Amygdala (tissue), 56 donors: ENCODE measurements at regions not wholly inside any gene's neighbourhood (a gene's known extent, or its start where the extent isn't known, plus 50 kb on each side); places are given as distances from the start of the nearest gene placed in this dataset.
A peak's percentile ranks its signal among the peaks of the same experiment; 100 is the strongest.

ENCODE experiments used
- DNase-seq, 56 donors: peaks; one replicate each; lab custom pipeline; 2025; lab: John Stamatoyannopoulos, UW

GRCh38 chr2:60652832-60653340 is 99.4 kb upstream of the BCL11A start:
- no peak for DNase-seq

DNA sequence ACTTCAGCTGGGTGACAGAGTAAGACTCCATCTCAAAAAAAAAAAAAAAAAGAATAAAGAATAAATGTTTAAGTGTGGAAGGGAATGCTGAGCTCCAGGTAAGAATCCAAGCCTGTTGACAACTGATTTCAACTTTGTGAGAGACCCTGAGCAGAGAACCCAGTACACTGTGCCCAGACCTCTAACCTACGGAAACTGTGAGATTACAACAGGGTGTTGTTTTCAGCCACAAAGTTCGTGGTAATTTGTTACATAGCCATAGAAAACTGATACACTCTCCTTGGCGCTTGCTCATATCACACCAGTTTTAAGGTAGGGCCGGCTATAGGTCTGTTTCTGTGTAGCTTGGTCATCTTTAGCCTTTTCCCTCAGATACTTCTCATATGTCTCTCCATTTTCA is 98.4 kb upstream of the PAPOLG start:
- DNase-seq: no peak

DNA sequence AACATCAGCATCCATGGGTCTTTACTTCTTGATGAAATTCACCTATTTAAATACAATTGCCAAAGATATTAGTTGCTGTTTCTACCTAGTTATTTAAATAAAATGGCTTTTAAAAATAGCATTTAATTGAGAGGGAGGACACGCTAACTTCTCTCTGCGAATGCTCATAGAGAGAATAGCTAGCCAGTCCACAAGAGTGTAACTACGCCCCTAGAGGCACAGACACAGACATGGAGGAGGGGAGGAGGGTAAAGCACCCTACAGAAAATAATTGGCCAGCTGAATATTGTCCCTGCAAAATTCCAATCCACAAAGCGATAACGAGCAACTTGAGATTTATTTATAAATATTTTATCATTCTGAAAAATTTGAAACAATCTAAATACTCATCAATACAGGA is 97.0 kb upstream of the PAPOLG start:
- no peak for DNase-seq

- no peak for DNase-seq
Measured at GRCh38 chr2:60661073-60661738, 94.9 kb upstream of the PAPOLG start.

- no peak for DNase-seq
Measured at GRCh38 chr2:60662781-60663180, 93.3 kb upstream of the PAPOLG start.

DNA sequence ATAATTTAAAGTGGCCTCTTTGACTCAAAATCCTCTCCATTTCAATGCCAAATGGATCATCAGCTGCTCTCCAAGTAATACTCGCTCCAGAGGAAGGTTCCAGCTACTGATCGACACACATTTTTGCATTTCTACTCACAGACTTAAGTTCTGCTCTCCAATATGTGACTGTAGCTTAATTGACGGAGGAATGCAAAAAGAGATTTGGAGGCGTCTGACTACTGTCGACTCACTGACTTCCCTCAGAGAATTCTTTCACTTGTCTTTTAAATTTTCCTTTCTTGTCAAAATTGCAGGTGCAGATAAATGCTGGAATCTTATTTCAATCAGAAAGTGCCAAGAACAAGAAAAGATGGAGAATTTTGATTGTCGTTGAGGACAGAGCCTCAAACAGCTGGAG is 84.1 kb upstream of the PAPOLG start:
- DNase-seq: no peak

GRCh38 chr2:60674524-60675165 is 81.4 kb upstream of the PAPOLG start:
- peak in 53 of 56 donors; percentile 4 to 83 (median 47) for DNase-seq

- no peak for DNase-seq
Measured at GRCh38 chr2:60675301-60675700, 80.8 kb upstream of the PAPOLG start.

DNA sequence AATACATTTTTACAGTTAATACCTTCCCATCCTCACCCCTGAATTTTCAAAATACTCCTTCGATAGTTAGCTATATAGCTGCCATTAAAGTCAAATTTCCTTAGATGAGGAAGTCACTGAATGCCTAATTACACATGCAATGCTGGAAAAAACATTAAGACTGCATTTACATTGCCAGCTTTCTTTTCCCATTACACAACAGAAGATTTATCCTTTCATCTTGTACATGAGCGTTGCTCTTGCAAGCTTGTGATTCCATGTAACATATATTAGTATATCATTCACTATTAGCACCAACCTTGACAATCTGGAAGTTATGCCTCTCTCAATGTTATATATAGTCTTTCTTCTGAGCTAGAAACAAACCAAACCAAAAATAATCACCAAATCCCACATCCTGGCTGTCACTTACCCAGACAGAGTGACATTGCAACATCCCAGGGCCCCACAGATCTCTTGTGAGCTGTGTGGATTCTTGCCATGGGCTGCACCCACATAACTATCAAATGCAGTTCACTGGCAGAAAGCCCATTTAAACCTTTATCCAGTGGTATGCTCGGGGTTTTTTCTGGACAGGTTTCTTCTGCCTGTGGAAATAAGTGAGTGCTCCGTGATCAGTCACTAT is 79.2 kb upstream of the PAPOLG start:
- peak in 8 of 56 donors; percentile 1 to 19 (median 6) for DNase-seq

DNA sequence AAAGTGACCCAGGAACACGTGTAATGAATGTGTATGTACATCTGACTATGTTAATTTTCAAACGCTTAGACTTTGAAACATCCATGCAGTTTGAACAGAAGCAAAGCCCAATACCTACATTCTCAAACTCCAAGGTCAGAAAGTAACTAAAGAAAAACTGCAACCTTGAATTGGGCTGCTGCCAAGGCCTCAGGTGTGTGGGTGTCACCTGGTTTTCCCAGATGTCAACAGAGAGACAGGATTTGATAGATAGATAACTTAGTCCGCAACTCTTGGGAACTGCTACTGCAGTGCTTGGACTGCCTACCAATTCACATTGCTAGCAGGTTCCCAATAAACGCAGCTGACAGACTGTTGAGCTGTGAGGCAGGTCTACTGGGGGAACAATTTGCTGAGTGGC is 78.7 kb upstream of the PAPOLG start:
- no peak for DNase-seq

DNA sequence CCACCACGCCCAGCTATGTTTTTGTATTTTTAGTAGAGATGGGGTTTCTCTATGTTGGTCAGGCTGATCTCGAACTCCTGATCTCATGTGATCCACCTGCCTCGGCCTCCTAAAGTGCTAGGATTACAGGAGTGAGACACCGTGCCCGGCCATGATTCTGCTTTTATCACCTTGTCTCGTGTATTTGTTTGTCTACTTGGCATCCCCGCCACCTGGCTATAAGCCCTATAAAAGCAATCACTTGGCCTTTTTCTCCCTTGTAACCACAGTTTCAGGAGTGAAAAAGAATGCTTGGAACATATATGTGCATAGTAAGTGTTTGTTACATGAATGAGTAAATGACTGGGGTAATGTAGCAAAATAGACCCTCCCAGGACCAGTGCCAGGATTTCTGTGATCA is 77.5 kb upstream of the PAPOLG start:
- no peak for DNase-seq

GRCh38 chr2:60679036-60679780 is 76.9 kb upstream of the PAPOLG start:
- DNase-seq: no peak

DNA sequence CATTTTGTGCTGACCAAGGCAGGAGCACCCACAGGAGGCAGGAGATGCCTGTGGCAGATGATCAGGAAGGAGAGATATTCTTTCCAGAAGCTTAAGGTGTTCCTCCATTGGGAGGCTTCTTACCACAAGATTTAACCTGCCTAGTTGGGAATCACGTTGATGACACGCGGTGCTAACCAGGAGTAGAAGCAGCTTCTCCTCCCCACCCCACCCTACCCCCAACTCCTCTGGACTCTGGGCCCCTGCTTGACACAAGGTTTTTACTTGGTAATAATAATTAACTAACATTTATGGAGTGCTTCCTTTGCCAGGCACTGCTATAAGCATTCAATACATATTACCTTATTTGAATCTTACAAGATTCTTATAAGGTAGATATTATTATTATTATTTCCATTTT is 62.5 kb upstream of the PAPOLG start:
- DNase-seq: no peak

DNA sequence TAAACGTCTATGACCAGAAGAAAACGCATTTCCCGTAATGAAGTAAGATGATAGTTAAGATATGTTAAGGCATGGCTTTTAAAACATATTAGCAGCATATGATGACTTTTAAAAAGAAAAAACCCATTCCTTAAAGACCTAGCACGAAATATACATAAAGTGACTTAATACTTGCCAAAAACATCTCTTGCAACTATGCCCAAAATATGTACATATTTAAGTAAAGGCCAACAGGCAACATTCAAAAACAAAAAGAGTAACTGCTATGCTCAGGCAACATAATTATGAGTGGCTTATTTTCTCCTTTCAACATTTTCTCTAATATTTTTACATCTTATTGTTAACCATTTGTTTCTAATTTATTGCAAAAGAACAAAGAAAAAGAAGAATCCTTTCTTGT is 60.3 kb upstream of the PAPOLG start:
- no peak for DNase-seq

DNA sequence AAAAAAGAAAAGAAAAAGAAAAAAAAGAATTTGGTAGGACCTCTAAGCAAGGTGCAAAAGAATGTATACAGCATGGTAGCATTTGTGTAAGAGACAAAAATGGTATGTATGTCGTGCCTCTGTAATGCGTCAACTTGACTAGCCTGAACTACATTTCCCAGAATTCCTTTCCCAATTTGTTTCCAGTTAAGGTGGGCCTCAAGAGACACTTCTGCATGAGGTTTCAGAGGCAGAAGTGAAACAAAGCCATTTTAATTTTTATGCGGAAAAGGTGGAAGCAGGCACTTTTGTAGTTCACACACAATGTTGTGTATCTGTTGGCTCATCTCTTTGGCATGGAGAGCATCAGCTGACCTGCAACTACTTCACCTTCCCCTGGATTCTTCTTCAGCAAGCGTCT is 56.5 kb upstream of the PAPOLG start:
- DNase-seq: no peak

DNA sequence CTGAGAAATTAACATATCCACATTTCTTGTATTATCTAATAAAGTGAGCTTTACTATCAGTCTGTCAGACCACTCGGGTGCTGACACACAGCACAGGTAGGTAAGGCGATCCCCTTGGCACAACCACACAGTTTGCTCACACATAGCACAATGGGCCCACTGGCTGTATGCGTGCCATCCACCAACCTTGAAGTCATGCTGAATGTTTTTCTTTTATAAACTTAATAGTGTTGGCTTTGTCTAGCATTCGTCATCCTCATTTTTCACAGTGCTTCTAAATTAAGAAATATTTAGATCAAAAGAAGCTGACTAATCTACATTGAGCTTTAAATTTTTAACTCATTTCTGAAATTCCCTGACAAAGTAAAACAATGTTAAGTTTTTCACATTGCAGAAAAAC is 50.0 kb upstream of the PAPOLG start:
- no peak for DNase-seq
